ENCODE measurements at regions not wholly inside any gene's neighbourhood (a gene's known extent, or its start where the extent isn't known, plus 50 kb on each side); places are given as distances from the start of the nearest gene placed in this dataset.

GRCh38 chr7:80362010-80362618 is 149.8 kb downstream of the GNAT3 start:
- no peak for DNase-seq (ENCODE audit: low spot score)
- Mint-ChIP-seq H3K36me3 (ENCODE audit: low read depth) (peaks cover 1% of the 10 kb centered on the region), H3K27me3 (ENCODE audit: low read depth) (no peaks in the 10 kb centered on the region), H3K27ac (ENCODE audit: unreplicated experiment) (no peak overlapping the region), H3K4me3 (ENCODE audit: unreplicated experiment) (no peak overlapping the region), H3K4me1 (ENCODE audit: low read depth) (no peaks in the 10 kb centered on the region), H3K9me3 (ENCODE audit: low read depth) (peaks cover 14% of the 10 kb centered on the region)
- TF ChIP-seq CTCF (IDR thresholded peaks at IDR 0.05) = no peak

- Mint-ChIP-seq H3K27ac (ENCODE audit: unreplicated experiment) (no peak overlapping the region), H3K4me3 (ENCODE audit: unreplicated experiment) (no peak overlapping the region), H3K4me1 (ENCODE audit: low read depth) (no peaks in the 10 kb centered on the region), H3K27me3 (ENCODE audit: low read depth) (no peaks in the 10 kb centered on the region), H3K9me3 (ENCODE audit: low read depth) (peaks cover 6% of the 10 kb centered on the region), H3K36me3 (ENCODE audit: low read depth) (no peaks in the 10 kb centered on the region)
- no peak for DNase-seq (ENCODE audit: low spot score)
- TF ChIP-seq CTCF (IDR thresholded peaks at IDR 0.05) = no peak
Observed at GRCh38 chr7:80359476-80359875, 152.4 kb downstream of the GNAT3 start.

GRCh38 chr7:80359029-80359428 is 152.8 kb downstream of the GNAT3 start:
- Mint-ChIP-seq H3K27me3 (ENCODE audit: low read depth) (no peaks in the 10 kb centered on the region), H3K4me3 (ENCODE audit: unreplicated experiment) (no peak overlapping the region), H3K4me1 (ENCODE audit: low read depth) (no peaks in the 10 kb centered on the region), H3K36me3 (ENCODE audit: low read depth) (no peaks in the 10 kb centered on the region), H3K27ac (ENCODE audit: unreplicated experiment) (no peak overlapping the region), H3K9me3 (ENCODE audit: low read depth) (peaks cover 3% of the 10 kb centered on the region)
- DNase-seq (ENCODE audit: low spot score) = no peak
- TF ChIP-seq CTCF (IDR thresholded peaks at IDR 0.05) = no peak

GRCh38 chr7:80357530-80357929 is 154.3 kb downstream of the GNAT3 start:
- H3K36me3 Mint-ChIP-seq (ENCODE audit: low read depth) = no peaks in the 10 kb centered on the region
- H3K9me3 Mint-ChIP-seq (ENCODE audit: low read depth) = peaks cover 3% of the 10 kb centered on the region
- H3K27me3 Mint-ChIP-seq (ENCODE audit: low read depth) = no peaks in the 10 kb centered on the region
- no peak for TF ChIP-seq CTCF (IDR thresholded peaks at IDR 0.05)
- no peak for DNase-seq (ENCODE audit: low spot score)
- H3K4me1 Mint-ChIP-seq (ENCODE audit: low read depth) = no peaks in the 10 kb centered on the region
- H3K27ac Mint-ChIP-seq (ENCODE audit: unreplicated experiment) = peak overlapping the region; percentile 19
- no peak overlapping the region for H3K4me3 Mint-ChIP-seq (ENCODE audit: unreplicated experiment)

- no peak overlapping the region for H3K27ac Mint-ChIP-seq (ENCODE audit: unreplicated experiment)
- no peaks in the 10 kb centered on the region for H3K27me3 Mint-ChIP-seq (ENCODE audit: low read depth)
- H3K36me3 Mint-ChIP-seq (ENCODE audit: low read depth) = no peaks in the 10 kb centered on the region
- TF ChIP-seq CTCF (IDR thresholded peaks at IDR 0.05) = no peak
- H3K4me3 Mint-ChIP-seq (ENCODE audit: unreplicated experiment) = no peak overlapping the region
- DNase-seq (ENCODE audit: low spot score) = no peak
- no peaks in the 10 kb centered on the region for H3K4me1 Mint-ChIP-seq (ENCODE audit: low read depth)
- no peaks in the 10 kb centered on the region for H3K9me3 Mint-ChIP-seq (ENCODE audit: low read depth)
Observed at GRCh38 chr7:80350430-80350829, 161.4 kb downstream of the GNAT3 start.
